ENCODE measurements at regions not wholly inside any gene's neighbourhood (a gene's known extent, or its start where the extent isn't known, plus 50 kb on each side); places are given as distances from the start of the nearest gene placed in this dataset.
A peak's percentile ranks its signal among the peaks of the same experiment; 100 is the strongest.

GRCh38 chr3:72571638-72572114 lies 276.6 kb downstream of the SHQ1 start:
- peak overlapping the region; percentile 3 for H3K27ac ChIP-seq (ENCODE audit: low read length)
- H3K36me3 ChIP-seq (ENCODE audit: control insufficient read depth, insufficient read depth, low read length): no peaks in the 10 kb centered on the region
- WGBS (ENCODE audit: insufficient coverage, low lambda C conversion rate): 57% methylated on average over 1 of the region's 13 CpGs
- H3K27me3 ChIP-seq (ENCODE audit: control insufficient read depth, insufficient read depth, low read length): no peaks in the 10 kb centered on the region
- peaks cover 24% of the 10 kb centered on the region for H3K4me1 ChIP-seq (ENCODE audit: control insufficient read depth, insufficient read depth, low read length)
- no peaks in the 10 kb centered on the region for H3K9me3 ChIP-seq (ENCODE audit: control insufficient read depth, low read depth, low read length)
- no peak for DNase-seq
- no peak overlapping the region for H3K4me3 ChIP-seq (ENCODE audit: low read length)

DNA sequence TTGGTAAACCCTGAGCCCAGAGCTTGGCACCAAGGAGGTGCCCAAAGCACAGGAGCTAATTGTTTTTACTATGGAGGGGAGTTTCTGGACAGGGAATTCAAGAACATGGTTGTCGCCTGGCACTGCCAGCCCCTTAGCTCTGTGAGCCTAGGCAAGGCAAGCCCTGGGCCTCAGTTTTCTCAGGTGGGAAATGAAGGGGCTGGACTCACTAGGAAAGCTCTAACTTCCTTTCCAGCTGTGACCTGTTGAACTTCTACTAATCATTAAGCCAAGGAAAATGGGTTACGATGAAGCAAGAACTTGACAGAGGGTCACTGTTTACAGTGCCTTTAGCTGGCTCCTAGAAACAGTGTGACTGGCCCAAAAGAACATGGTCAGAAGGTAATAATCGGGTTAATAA lies 277.2 kb downstream of the SHQ1 start:
- H3K4me3 ChIP-seq (ENCODE audit: low read length): no peak overlapping the region
- no peaks in the 10 kb centered on the region for H3K9me3 ChIP-seq (ENCODE audit: control insufficient read depth, low read depth, low read length)
- H3K36me3 ChIP-seq (ENCODE audit: control insufficient read depth, insufficient read depth, low read length): no peaks in the 10 kb centered on the region
- peak overlapping the region; percentile 3 for H3K27ac ChIP-seq (ENCODE audit: low read length)
- no CpG with 5 or more reads among the region's 3 CpGs for WGBS (ENCODE audit: insufficient coverage, low lambda C conversion rate)
- H3K27me3 ChIP-seq (ENCODE audit: control insufficient read depth, insufficient read depth, low read length): no peaks in the 10 kb centered on the region
- H3K4me1 ChIP-seq (ENCODE audit: control insufficient read depth, insufficient read depth, low read length): peaks cover 24% of the 10 kb centered on the region
- peak; percentile 48 to 71 for DNase-seq

DNA sequence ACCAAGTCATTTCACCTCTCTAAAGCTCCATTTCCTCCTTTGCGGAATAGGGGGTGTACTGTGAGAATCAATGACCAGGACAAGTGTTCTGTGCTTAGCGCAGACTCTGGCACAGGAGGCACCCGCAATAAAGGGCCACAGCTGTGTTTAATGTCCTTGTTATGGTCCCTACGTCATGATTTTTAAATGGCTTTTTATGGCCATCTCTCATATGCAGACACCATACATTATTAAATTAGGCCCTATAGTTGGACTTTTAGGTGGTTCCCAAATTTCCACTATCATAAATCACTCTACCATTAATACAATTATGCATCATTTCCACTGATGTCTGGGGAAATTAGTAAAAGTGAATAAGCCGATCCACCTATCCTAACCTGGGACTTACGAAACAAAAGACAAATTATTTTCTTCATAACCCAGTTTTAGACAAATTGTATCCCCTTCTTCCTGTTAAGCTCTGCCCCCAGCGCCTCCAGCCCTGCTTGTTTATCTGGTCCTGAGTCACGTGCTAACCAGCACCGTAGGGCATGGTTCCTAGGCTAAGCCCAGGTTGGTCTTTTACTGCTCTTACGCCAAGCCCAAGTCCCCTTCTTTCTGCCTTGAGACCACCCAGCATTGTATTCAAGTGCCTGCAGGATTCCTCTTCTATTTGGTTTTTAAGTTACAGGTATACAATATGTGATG lies 278.3 kb downstream of the SHQ1 start:
- Histone ChIP-seq H3K4me1 (ENCODE audit: control insufficient read depth, insufficient read depth, low read length) (peaks cover 24% of the 10 kb centered on the region), H3K36me3 (ENCODE audit: control insufficient read depth, insufficient read depth, low read length) (no peaks in the 10 kb centered on the region), H3K4me3 (ENCODE audit: low read length) (no peak overlapping the region), H3K9me3 (ENCODE audit: control insufficient read depth, low read depth, low read length) (no peaks in the 10 kb centered on the region), H3K27ac (ENCODE audit: low read length) (no peak overlapping the region), H3K27me3 (ENCODE audit: control insufficient read depth, insufficient read depth, low read length) (no peaks in the 10 kb centered on the region)
- no peak for DNase-seq
- WGBS (ENCODE audit: insufficient coverage, low lambda C conversion rate): no CpG with 5 or more reads among the region's 10 CpGs

- Histone ChIP-seq H3K9me3 (ENCODE audit: control insufficient read depth, low read depth, low read length) (no peaks in the 10 kb centered on the region), H3K4me3 (ENCODE audit: low read length) (no peak overlapping the region), H3K27ac (ENCODE audit: low read length) (peak overlapping the region; percentile 58), H3K36me3 (ENCODE audit: control insufficient read depth, insufficient read depth, low read length) (no peaks in the 10 kb centered on the region), H3K27me3 (ENCODE audit: control insufficient read depth, insufficient read depth, low read length) (no peaks in the 10 kb centered on the region), H3K4me1 (ENCODE audit: control insufficient read depth, insufficient read depth, low read length) (peaks cover 24% of the 10 kb centered on the region)
- peak; percentile 43 to 81 for DNase-seq
- WGBS (ENCODE audit: insufficient coverage, low lambda C conversion rate): 20% methylated on average over 2 of the region's 11 CpGs
Observed at GRCh38 chr3:72568083-72568482, 280.2 kb downstream of the SHQ1 start.

- no CpG with 5 or more reads among the region's 4 CpGs for WGBS (ENCODE audit: insufficient coverage, low lambda C conversion rate)
Observed at GRCh38 chr3:72567474-72567873, 280.8 kb downstream of the SHQ1 start.

GRCh38 chr3:72565593-72565992 lies 282.7 kb downstream of the SHQ1 start:
- H3K36me3 ChIP-seq (ENCODE audit: control insufficient read depth, insufficient read depth, low read length): no peaks in the 10 kb centered on the region
- H3K4me1 ChIP-seq (ENCODE audit: control insufficient read depth, insufficient read depth, low read length): peaks cover 14% of the 10 kb centered on the region
- no peak overlapping the region for H3K4me3 ChIP-seq (ENCODE audit: low read length)
- no peaks in the 10 kb centered on the region for H3K9me3 ChIP-seq (ENCODE audit: control insufficient read depth, low read depth, low read length)
- WGBS (ENCODE audit: insufficient coverage, low lambda C conversion rate): no CpG with 5 or more reads among the region's 5 CpGs
- no peaks in the 10 kb centered on the region for H3K27me3 ChIP-seq (ENCODE audit: control insufficient read depth, insufficient read depth, low read length)
- H3K27ac ChIP-seq (ENCODE audit: low read length): no peak overlapping the region
- DNase-seq: no peak

More at GRCh38 chr3:72567474-72567873, 280.8 kb downstream of the SHQ1 start:
- no peaks in the 10 kb centered on the region for H3K27me3 ChIP-seq (ENCODE audit: control insufficient read depth, insufficient read depth, low read length)
- DNase-seq: peak; percentile 50 to 55
- H3K27ac ChIP-seq (ENCODE audit: low read length): peak overlapping the region; percentile 58
- H3K4me3 ChIP-seq (ENCODE audit: low read length): no peak overlapping the region
- H3K4me1 ChIP-seq (ENCODE audit: control insufficient read depth, insufficient read depth, low read length): peaks cover 24% of the 10 kb centered on the region
- no peaks in the 10 kb centered on the region for H3K36me3 ChIP-seq (ENCODE audit: control insufficient read depth, insufficient read depth, low read length)
- H3K9me3 ChIP-seq (ENCODE audit: control insufficient read depth, low read depth, low read length): no peaks in the 10 kb centered on the region

- peaks cover 14% of the 10 kb centered on the region for H3K4me1 ChIP-seq (ENCODE audit: control insufficient read depth, insufficient read depth, low read length)
- no peaks in the 10 kb centered on the region for H3K36me3 ChIP-seq (ENCODE audit: control insufficient read depth, insufficient read depth, low read length)
- no CpG with 5 or more reads among the region's 1 CpG for WGBS (ENCODE audit: insufficient coverage, low lambda C conversion rate)
- no peak for DNase-seq
- H3K27ac ChIP-seq (ENCODE audit: low read length): no peak overlapping the region
- H3K4me3 ChIP-seq (ENCODE audit: low read length): no peak overlapping the region
- no peaks in the 10 kb centered on the region for H3K9me3 ChIP-seq (ENCODE audit: control insufficient read depth, low read depth, low read length)
- no peaks in the 10 kb centered on the region for H3K27me3 ChIP-seq (ENCODE audit: control insufficient read depth, insufficient read depth, low read length)
Observed at GRCh38 chr3:72563690-72564370, 284.4 kb downstream of the SHQ1 start.

GRCh38 chr3:72560846-72561675 lies 287.2 kb downstream of the SHQ1 start:
- WGBS (ENCODE audit: insufficient coverage, low lambda C conversion rate): 100% methylated on average over 3 of the region's 8 CpGs
- Histone ChIP-seq H3K27ac (ENCODE audit: low read length) (no peak overlapping the region), H3K4me1 (ENCODE audit: control insufficient read depth, insufficient read depth, low read length) (no peaks in the 10 kb centered on the region)

GRCh38 chr3:72559385-72559784 lies 288.9 kb downstream of the SHQ1 start:
- H3K9me3 ChIP-seq (ENCODE audit: control insufficient read depth, low read depth, low read length): no peaks in the 10 kb centered on the region
- no peak overlapping the region for H3K27ac ChIP-seq (ENCODE audit: low read length)
- H3K27me3 ChIP-seq (ENCODE audit: control insufficient read depth, insufficient read depth, low read length): no peaks in the 10 kb centered on the region
- no CpG with 5 or more reads among the region's 3 CpGs for WGBS (ENCODE audit: insufficient coverage, low lambda C conversion rate)
- H3K4me3 ChIP-seq (ENCODE audit: low read length): no peak overlapping the region
- H3K4me1 ChIP-seq (ENCODE audit: control insufficient read depth, insufficient read depth, low read length): no peaks in the 10 kb centered on the region
- no peaks in the 10 kb centered on the region for H3K36me3 ChIP-seq (ENCODE audit: control insufficient read depth, insufficient read depth, low read length)
- DNase-seq: no peak

More at GRCh38 chr3:72560846-72561675, 287.2 kb downstream of the SHQ1 start:
- no peak overlapping the region for H3K4me3 ChIP-seq (ENCODE audit: low read length)
- H3K27me3 ChIP-seq (ENCODE audit: control insufficient read depth, insufficient read depth, low read length): no peaks in the 10 kb centered on the region
- H3K9me3 ChIP-seq (ENCODE audit: control insufficient read depth, low read depth, low read length): no peaks in the 10 kb centered on the region
- no peaks in the 10 kb centered on the region for H3K36me3 ChIP-seq (ENCODE audit: control insufficient read depth, insufficient read depth, low read length)
- DNase-seq: no peak

GRCh38 chr3:72558001-72558400 lies 290.2 kb downstream of the SHQ1 start:
- no peaks in the 10 kb centered on the region for H3K27me3 ChIP-seq (ENCODE audit: control insufficient read depth, insufficient read depth, low read length)
- H3K36me3 ChIP-seq (ENCODE audit: control insufficient read depth, insufficient read depth, low read length): no peaks in the 10 kb centered on the region
- no peak overlapping the region for H3K27ac ChIP-seq (ENCODE audit: low read length)
- no peak for DNase-seq
- no peaks in the 10 kb centered on the region for H3K4me1 ChIP-seq (ENCODE audit: control insufficient read depth, insufficient read depth, low read length)
- 84% methylated on average over 2 of the region's 3 CpGs for WGBS (ENCODE audit: insufficient coverage, low lambda C conversion rate)
- no peak overlapping the region for H3K4me3 ChIP-seq (ENCODE audit: low read length)
- no peaks in the 10 kb centered on the region for H3K9me3 ChIP-seq (ENCODE audit: control insufficient read depth, low read depth, low read length)
